GM12873 (cell line): ENCODE measurements at regions not wholly inside any gene's neighbourhood (a gene's known extent, or its start where the extent isn't known, plus 50 kb on each side); places are given as distances from the start of the nearest gene placed in this dataset.

Source experiments
- CTCF ChIP-seq: IDR thresholded peaks from 2 replicates; pipeline ENCODE4 v1.5.1; 2012; ENCODE audit warnings: low read depth, mild to moderate bottlenecking, moderate library complexity, low read length, control low read depth; ENCODE audit not compliant: insufficient read depth; ENCODE audit errors: missing control alignments

- TF ChIP-seq CTCF: no peak
These were observed 120.3 kb upstream of the ZC3H12C start for GRCh38 chr11:109972939-109973338.

- TF ChIP-seq CTCF: no peak
These were observed 119.7 kb upstream of the ZC3H12C start for GRCh38 chr11:109973486-109973885.

DNA sequence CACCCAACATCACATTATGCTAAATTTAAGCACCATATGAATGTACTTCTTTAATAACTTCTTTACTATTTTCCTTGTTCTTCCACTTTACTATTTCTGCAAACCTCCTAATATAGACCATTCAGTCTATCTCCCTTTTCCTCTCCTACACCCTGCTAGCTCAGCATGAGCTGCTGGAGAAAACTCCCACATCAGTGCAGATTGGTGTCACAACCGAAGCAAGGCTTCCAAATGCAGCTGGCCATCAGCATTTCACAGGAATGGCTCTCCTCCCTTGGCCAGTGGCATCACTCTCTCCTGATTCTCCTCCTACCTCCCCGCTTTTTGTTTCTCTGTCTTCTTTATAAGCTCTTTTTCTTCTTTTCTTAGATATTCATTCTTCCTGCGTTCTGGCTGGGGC lies 118.7 kb upstream of the ZC3H12C start:
- no peak for TF ChIP-seq CTCF

- TF ChIP-seq CTCF: no peak
These were observed 114.3 kb upstream of the ZC3H12C start for GRCh38 chr11:109978895-109979294.

DNA sequence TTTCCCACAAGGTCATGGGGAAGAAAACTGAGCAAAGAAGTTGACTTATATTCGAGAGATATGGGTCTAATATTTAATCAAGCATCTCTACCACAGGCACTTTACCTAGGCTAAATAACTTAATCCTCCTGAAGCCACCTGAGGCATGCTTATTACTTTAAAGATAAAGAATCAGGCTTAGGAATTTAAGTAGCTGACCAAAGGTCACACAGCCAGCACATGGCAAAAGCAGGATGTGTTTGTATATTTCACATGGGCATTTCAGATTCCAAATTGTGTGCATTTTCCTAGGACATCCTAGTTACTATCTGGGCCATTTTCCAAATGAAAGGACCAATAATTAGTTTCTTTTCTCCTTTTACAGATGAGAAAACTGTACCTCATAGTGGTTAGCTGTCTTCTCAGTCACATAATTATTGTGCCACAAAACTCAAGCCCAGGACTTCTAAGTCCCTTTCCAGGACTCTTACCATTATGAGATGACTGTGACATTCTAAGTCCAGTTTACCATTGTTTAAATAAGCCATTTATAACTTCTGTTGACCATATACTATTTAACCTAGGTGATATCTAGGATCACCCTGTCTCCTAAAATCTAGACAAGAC lies 112.1 kb upstream of the ZC3H12C start:
- TF ChIP-seq CTCF: no peak

GRCh38 chr11:109983358-109983757 lies 109.8 kb upstream of the ZC3H12C start:
- no peak for TF ChIP-seq CTCF

DNA sequence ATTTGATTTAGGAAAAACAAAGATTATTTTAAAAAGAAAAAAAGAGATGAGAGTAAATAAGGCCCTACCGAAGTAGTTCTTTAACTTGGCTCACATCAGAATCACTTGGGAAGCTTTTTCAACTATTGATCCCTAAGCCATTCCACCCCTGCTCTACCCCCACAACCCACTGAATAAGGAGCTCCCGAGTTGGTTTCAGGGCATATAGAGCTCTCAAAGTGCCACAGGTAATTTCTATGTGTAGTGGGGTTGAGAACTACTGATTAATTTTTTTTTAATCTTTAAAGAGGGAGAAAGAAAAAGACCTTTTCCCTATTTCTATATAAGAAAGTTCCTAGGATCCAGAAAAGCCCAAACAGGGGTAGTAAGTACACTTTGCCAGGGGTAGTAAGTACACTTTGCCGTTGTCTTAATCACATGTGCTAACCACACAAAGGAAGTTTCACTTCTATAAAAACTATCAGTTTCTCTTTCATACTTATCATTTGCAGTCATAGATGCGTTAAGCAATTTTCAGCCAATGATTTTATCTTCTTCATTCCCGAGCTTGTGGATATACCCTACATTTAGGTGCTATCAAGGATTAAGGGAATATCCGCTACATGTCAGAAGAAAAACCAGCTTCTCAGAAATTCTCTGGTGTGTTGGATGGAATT lies 108.4 kb upstream of the ZC3H12C start:
- no peak for TF ChIP-seq CTCF
